HS-5 (cell line): ENCODE measurements at regions not wholly inside any gene's neighbourhood (a gene's known extent, or its start where the extent isn't known, plus 50 kb on each side); places are given as distances from the start of the nearest gene placed in this dataset.
"Not testable (repeated sequence)": the region's sequence is repeated elsewhere in the genome, so short reads cannot be mapped to it uniquely, and the experiment has no call there.

ENCODE experiments used
- DNase-seq: peaks from one replicate; pipeline ENCODE4 v3.0.0-alpha.2; 2012; ENCODE audit warnings: low read depth

GRCh38 chr7:109467729-109468128 lies 898.1 kb downstream of the DNAJB9 start:
- not testable (repeated sequence) for DNase-seq

- no peak for DNase-seq
Observed at GRCh38 chr7:109473172-109473571, 903.5 kb downstream of the DNAJB9 start.

GRCh38 chr7:109476409-109476808 lies 906.7 kb downstream of the DNAJB9 start:
- no peak for DNase-seq

- DNase-seq = no peak
Observed at GRCh38 chr7:109479388-109479787, 909.7 kb downstream of the DNAJB9 start.

DNA sequence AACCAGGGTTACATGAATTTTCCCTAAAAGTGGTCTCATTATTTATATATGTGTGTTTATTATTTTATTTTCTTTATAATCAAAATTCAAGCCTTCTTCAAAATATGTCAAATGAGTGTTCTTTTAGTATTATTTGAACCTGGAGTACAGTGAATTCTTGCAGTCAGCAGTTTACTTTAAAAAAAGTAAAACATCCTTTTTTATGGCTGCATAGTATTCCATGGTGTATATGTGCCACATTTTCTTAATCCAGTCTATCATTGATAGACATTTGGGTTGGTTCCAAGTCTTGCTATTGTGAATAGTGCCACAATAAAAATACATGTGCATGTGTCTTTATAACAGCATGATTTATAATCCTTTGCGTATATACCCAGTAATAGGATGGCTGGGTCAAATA lies 920.9 kb downstream of the DNAJB9 start:
- DNase-seq = not testable (repeated sequence)

GRCh38 chr7:109497053-109497452 lies 927.4 kb downstream of the DNAJB9 start:
- no peak for DNase-seq

DNA sequence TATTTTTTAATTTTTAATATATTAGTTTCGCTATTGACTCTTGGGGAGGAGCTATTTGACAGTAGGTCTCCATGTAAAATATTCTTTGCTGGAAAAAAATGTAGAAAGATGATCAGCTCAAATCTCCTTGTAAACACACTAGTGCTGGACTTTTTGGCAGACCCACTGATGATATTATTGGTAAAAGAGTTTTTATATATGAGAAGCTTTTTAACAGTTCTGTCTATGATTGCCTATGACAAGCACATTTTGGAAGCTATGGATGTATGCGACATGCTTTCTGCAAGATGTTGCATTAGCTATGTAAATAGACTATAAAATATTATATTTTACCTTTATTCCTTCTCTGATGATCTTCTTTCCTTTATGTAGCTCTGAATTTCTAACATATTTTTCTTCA lies 928.5 kb downstream of the DNAJB9 start:
- DNase-seq = no peak

- DNase-seq = no peak
Observed at GRCh38 chr7:109503421-109503820, 933.7 kb downstream of the DNAJB9 start.

- no peak for DNase-seq
Observed at GRCh38 chr7:109522585-109522984, 952.9 kb downstream of the DNAJB9 start.

DNA sequence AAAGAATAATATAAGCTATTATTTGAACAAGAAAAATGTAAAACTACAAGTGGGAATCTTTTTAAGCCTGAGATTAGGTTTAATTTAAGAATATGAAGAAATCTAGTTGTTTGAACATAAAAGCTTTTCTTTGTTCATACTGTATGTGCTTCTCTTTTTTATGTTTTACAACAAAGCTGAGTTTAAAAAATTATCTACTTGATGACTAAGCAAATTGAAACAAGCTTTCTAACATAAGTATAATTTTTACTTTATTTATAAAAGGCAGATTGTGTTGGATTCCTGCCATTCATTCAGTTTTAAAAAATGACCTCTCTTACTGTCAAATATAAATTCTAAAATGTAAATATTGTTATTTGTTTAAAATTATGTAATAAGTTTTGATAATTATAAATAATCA lies 958.2 kb downstream of the DNAJB9 start:
- DNase-seq = no peak

DNA sequence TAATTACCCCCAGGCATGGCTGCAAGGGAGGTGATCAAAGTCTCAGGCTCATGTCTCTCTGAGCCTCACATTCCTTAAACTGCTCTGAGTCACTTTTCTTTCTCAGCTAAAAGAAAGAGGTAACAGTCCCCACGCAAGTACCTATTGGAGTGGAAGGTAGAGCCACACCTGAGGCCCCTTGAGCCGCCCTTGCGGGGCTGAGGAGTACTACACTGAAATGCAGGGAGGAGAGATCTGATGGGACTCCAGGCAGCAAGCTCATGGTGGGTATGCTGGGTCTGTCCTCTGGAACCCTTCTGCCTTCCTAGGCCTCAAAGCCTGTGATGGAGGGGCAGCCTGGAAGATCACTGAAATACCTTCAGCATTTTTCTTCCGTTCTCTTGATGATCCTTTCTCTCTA lies 960.0 kb downstream of the DNAJB9 start:
- no peak for DNase-seq

DNA sequence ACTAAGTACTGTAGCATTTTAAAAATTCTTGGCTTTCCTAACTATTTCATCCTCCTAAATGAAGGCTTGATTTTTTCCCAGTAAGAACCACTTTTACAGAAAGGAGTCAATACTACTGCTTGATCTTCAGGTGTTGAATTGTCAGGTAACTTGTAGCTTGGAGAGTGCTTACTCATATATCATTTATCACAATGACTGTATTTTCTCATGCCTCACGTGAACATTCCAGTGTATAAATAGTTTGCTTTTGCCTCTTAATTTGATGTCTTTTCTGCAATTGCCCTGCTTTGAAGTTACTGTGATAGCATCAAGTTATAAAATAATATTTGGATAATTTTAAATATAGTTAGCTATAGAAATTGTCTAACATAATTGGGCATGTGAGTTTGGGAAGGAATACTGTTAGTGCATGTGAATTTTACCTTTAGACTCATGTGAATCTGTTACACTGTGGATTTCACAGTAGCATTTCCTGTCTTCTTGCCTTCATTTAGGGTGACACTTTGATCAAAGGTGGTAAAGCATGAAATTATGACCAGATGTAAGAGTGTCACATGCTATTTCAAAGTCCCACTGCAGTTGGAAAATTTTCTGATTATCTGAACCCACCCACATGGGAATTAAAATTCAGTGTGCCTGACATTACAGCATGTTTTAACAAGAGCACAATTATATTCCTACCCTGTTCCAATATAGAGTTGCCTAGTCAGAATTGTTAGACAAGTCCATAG lies 962.8 kb downstream of the DNAJB9 start:
- no peak for DNase-seq

DNA sequence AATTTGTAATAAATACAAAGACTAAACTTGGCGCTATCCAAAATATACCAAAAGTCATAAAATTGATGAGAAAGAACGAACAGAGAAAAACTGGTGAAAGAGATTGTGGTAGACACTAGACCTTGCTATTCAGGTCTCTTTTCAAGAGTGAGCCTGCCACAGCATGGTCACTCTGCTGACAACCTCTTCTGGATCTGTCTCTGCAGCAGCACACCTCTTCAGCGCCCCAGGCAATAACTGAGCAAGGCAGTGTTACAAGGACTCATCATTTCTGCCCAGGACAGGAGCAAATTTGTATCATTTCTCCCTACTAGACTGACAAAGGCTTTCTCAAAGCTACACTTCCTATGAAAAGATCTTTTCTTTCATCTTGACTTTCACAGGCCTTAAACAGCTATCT lies 976.0 kb downstream of the DNAJB9 start:
- no peak for DNase-seq

GRCh38 chr7:109549471-109550193 lies 980.0 kb downstream of the DNAJB9 start:
- DNase-seq = no peak

- no peak for DNase-seq
Observed at GRCh38 chr7:109552017-109552416, 982.3 kb downstream of the DNAJB9 start.

- no peak for DNase-seq
Observed at GRCh38 chr7:109577265-109577664, 1007.6 kb downstream of the DNAJB9 start.

DNA sequence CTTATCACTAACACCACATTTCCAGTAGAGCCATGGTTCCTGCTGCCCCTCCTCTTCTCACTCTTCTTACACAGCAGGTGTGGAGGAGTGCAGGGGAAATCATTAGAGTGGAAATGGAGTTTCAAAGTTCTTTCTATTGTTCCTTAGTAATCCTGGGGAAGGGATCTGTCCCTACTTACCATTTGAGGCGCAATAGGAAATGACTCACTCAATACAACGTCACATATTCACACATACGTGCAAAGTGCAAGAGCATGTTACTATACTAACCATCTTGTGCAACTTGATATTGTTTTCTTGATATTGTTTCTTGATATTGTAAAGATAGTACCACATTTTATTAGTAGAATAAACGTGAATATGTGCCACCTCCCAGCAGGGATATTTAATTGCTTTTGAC lies 1010.2 kb downstream of the DNAJB9 start:
- no peak for DNase-seq

DNA sequence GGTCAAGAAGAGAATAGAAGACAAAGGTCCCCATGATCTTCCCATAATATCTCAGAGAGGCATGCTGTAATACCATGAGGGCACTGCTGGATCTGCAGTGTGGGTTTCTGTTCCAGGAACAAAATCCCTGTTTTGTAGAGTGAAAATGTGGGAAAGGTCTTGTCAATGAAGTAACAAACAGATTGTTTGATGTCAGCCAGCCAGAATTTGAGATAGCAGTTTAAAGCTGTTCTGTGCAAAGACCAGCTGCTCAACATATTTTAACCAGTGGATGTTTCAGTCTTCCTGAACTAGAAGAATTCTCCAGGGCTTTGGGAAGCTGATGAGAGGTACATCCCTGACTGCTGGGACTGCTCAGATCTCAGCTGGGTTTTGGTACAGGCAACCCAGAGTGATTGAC lies 1012.5 kb downstream of the DNAJB9 start:
- DNase-seq = no peak

GRCh38 chr7:109596948-109597347 lies 1027.3 kb downstream of the DNAJB9 start:
- not testable (repeated sequence) for DNase-seq

DNA sequence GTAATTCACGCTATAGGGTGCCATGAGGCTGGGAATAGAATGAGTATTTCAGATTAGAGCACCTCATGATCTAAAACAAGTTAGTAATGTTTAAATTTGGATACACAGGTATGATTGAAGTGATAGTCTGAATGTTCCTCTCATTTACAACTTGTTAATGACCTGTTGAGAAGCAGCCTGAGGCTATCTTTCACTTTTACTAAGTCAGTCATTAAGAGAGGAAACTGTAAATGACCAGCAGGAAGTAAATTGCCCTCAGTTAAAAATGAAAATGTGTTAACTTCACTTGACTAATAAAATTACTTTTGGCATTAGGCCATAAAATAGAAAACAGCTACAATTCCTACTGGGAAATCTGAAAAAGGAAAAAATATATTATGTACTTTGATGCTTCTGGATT lies 1042.0 kb downstream of the DNAJB9 start:
- DNase-seq = no peak

DNA sequence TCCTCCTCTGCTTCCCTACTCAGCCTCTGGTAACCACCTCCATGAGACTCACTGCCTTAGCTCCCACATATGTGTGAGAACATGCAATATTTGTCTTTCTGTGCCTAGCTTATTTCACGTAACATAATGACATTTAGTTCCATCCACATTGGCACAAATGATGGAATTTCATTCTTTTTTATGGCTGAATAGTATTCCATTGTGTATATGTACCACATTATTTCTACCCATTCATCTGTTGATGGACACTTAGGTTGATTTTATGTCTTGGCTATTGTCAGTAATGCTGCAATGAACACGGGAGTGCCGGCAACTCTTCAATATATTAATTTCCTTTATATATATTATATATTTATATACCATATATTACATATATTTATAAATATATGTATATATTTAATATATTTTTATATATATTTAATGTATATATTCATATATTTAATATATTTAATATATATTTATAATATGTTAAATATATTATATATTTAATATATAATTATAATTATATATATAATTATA lies 1046.9 kb downstream of the DNAJB9 start:
- DNase-seq = no peak

- DNase-seq = no peak
Observed at GRCh38 chr7:109622320-109622719, 1052.6 kb downstream of the DNAJB9 start.

- DNase-seq = not testable (repeated sequence)
Observed at GRCh38 chr7:109632890-109633289, 1063.2 kb downstream of the DNAJB9 start.
